Activated T-cell treated with anti-CD3 and anti-CD28 coated beads, Interleukin-2, amount 50 U/mL, for 24 hours (primary cell): ENCODE measurements at regions not wholly inside any gene's neighbourhood (a gene's known extent, or its start where the extent isn't known, plus 50 kb on each side); places are given as distances from the start of the nearest gene placed in this dataset.

Experiments used
- DNase-seq: peaks from one replicate; pipeline ENCODE4 v3.0.0-alpha.2; 2020
- H3K27ac Mint-ChIP-seq: 2 replicates; pipeline ENCODE4 v1.8.0; 2020; ENCODE audit warnings: mild to moderate bottlenecking, mixed read lengths
- H3K27me3 Mint-ChIP-seq: 2 replicates; pipeline ENCODE4 v1.8.0; 2020; ENCODE audit warnings: mixed read lengths
- H3K36me3 Mint-ChIP-seq: 2 replicates; pipeline ENCODE4 v1.8.0; 2020; ENCODE audit warnings: low read depth, mixed read lengths
- H3K4me1 Mint-ChIP-seq: 2 replicates; pipeline ENCODE4 v1.8.0; 2020; ENCODE audit warnings: low read depth, mixed read lengths
- H3K4me3 Mint-ChIP-seq: 2 replicates; pipeline ENCODE4 v1.8.0; 2020; ENCODE audit warnings: mild to moderate bottlenecking, moderate library complexity, mixed read lengths
- H3K9me3 Mint-ChIP-seq: 2 replicates; pipeline ENCODE4 v1.8.0; 2020; ENCODE audit warnings: mixed read lengths

DNA sequence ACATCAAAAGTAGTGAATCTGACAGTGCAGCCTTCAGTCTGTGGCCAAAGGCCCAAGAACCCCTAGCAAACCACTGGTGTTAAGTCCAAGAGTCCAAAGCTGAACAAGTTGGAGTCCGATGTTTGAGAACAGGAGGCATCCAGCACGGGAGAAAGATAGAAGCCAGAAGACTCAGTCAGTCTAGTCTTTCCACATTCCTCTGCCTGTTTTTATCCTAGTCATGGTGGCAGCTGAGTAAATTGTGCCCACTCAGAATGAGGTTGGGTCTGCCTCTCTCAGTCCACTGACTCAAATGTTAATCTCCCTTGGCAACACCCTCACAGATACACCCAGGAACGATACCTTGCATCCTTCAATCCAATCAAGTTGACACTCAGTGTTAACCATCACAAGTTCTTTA is 1255.4 kb downstream of the LRFN5 start:
- H3K27ac Mint-ChIP-seq, result no peak overlapping the region
- H3K9me3 Mint-ChIP-seq, result peaks cover 12% of the 10 kb centered on the region
- H3K27me3 Mint-ChIP-seq, result no peaks in the 10 kb centered on the region
- H3K4me3 Mint-ChIP-seq, result no peak overlapping the region
- no peak for DNase-seq
- no peaks in the 10 kb centered on the region for H3K4me1 Mint-ChIP-seq
- no peaks in the 10 kb centered on the region for H3K36me3 Mint-ChIP-seq

DNA sequence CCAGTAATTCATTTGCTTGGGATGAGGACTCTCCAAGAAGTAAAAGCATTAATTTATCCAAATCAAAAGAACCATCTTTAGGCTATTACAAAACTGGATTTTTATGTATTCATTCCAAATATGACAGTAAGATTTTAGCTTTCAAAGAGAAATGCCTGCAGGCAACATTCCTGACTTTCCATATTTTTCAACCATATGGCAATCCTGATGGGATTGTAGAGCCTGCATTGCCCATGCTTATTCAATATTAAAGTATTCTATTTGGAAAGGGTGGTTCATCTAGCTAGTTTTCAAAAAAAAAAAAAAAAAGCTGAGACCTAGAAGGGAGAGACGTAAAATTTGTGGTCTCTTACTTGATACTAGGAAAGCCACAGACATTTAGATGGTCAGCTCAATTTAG is 1253.7 kb downstream of the LRFN5 start:
- H3K27ac Mint-ChIP-seq, result no peak overlapping the region
- no peak overlapping the region for H3K4me3 Mint-ChIP-seq
- peaks cover 16% of the 10 kb centered on the region for H3K9me3 Mint-ChIP-seq
- no peaks in the 10 kb centered on the region for H3K27me3 Mint-ChIP-seq
- H3K4me1 Mint-ChIP-seq, result no peaks in the 10 kb centered on the region
- DNase-seq, result no peak
- H3K36me3 Mint-ChIP-seq, result no peaks in the 10 kb centered on the region

DNA sequence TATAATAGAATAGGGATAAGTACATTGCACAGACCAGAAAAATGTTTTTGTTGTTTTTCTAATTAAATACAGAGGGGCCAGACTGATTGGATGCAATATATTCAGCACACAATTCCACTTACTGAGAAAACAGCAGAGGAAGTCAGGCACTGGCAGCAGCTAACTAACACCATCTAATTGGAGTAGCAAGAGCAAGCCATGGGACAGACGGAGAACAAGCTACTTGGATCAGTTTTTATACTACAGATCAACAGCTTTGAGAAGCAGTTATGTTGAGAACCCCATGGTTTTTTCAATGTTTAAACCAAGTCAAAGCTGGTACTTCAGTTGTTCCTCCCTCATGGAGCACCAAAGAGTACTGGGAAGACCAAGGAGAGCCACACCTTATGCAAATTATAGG is 1249.4 kb downstream of the LRFN5 start:
- H3K4me3 Mint-ChIP-seq, result no peak overlapping the region
- no peaks in the 10 kb centered on the region for H3K4me1 Mint-ChIP-seq

DNA sequence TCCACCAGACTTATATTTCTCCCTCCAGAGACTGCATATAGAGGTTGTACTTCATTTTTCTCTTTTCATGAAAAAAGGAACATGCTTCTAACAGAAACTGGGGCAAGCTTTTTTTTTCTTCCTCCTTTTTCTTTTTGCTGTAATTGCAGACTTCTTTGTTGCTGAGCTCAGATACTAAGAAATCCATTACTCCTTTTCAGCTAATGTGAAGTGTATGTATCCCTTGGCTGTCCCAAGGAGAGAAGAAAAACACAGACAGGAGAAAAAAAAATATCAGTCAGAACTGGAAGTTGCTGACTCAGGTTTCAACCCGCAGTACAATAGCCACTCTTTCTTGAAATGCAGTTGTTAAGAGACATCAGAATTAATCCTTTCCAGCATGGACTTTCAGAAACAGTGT is 1248.4 kb downstream of the LRFN5 start:
- Mint-ChIP-seq H3K4me3 (no peak overlapping the region), H3K9me3 (peaks cover 18% of the 10 kb centered on the region), H3K36me3 (no peaks in the 10 kb centered on the region), H3K27ac (no peak overlapping the region), H3K27me3 (no peaks in the 10 kb centered on the region), H3K4me1 (no peaks in the 10 kb centered on the region)
- no peak for DNase-seq

More for the DNA sequence above, 1249.4 kb downstream of the LRFN5 start:
- H3K9me3 Mint-ChIP-seq, result peaks cover 12% of the 10 kb centered on the region
- no peaks in the 10 kb centered on the region for H3K27me3 Mint-ChIP-seq
- H3K36me3 Mint-ChIP-seq, result no peaks in the 10 kb centered on the region
- DNase-seq, result no peak
- H3K27ac Mint-ChIP-seq, result no peak overlapping the region

DNA sequence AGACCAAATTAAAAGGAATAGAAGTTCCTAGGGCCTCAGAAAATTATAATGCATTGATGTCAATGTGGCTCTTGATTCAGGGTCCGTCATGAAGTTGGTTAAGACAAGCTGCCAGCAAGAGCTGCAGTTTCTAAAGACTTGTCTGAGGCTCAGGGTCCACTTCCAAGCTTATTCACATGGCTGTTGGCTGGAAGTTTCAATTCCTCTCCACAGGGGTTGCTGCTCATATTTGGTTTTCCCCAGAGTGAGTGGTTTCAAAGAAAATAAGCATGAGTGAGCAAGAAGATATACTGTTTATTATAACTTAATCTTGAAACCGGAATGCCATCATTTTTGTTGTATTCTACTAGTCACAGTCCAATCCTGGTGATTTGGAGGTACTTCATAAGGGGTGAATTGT is 1247.4 kb downstream of the LRFN5 start:
- Mint-ChIP-seq H3K4me3 (no peak overlapping the region), H3K9me3 (peaks cover 19% of the 10 kb centered on the region), H3K36me3 (no peaks in the 10 kb centered on the region), H3K4me1 (no peaks in the 10 kb centered on the region), H3K27ac (no peak overlapping the region), H3K27me3 (no peaks in the 10 kb centered on the region)
- DNase-seq, result no peak

DNA sequence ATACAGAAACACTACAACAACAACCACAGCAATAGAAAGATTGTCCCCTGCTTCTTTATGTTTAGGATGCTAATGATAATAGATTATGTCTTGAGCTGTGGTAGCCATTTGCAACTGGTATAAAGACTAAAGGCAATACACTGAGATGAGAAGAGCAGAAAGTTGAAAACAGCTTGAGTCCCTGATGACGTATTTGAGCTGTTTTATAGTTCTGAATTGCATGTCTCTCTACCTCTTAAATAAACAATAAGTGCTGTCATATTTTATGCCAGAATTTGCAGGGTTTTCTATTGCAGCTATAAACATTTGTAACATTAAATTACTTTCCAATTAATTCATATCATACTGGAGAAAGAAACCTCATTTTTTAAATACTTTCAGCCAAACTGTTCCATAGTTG is 1242.0 kb downstream of the LRFN5 start:
- Mint-ChIP-seq H3K4me1 (no peaks in the 10 kb centered on the region), H3K9me3 (peaks cover 16% of the 10 kb centered on the region)

DNA sequence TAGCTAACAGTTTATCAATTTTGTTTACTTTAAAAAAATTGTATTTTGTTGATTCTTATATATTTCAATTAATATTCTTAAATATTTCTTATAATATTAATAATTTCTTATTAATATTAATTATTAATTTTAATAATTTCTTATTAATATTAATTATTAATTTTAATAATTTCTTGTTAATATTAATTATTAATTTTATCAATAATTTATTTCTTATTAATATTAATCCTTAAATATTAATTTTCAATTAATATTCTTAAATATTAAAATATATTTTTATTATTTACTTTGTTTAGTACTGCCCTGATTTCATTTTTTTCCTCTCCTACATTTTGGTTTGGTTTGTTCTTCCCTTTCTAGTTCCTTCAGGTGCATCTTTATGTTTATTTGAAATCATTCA is 1208.1 kb downstream of the LRFN5 start:
- no peak for DNase-seq
- Mint-ChIP-seq H3K9me3 (peaks cover 14% of the 10 kb centered on the region), H3K27me3 (no peaks in the 10 kb centered on the region)

More for the DNA sequence above, 1242.0 kb downstream of the LRFN5 start:
- Mint-ChIP-seq H3K36me3 (no peaks in the 10 kb centered on the region), H3K27me3 (no peaks in the 10 kb centered on the region), H3K4me3 (no peak overlapping the region), H3K27ac (no peak overlapping the region)
- no peak for DNase-seq

DNA sequence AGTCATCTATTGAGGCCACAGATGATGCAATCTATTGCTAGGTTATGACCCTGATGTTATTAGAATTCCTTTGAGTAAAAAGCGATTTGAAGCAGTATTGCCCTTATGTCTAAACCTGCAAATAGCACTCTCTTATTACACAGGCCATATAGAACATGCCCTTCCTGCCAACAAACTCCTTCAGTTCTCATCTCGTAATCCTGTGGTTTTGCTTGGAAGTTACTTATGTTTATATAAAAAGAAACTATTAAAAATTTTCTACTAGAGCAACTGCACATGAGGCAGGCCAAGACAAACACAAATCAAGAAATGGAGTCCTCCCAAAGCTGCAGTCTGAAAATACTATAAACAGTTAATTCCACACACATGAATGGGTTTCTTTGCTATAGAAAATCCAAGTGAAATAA is 1200.2 kb downstream of the LRFN5 start:
- no peak overlapping the region for H3K4me3 Mint-ChIP-seq
- no peaks in the 10 kb centered on the region for H3K36me3 Mint-ChIP-seq
- no peaks in the 10 kb centered on the region for H3K4me1 Mint-ChIP-seq
- H3K27me3 Mint-ChIP-seq, result no peaks in the 10 kb centered on the region
- DNase-seq, result no peak
- no peak overlapping the region for H3K27ac Mint-ChIP-seq
- H3K9me3 Mint-ChIP-seq, result peaks cover 5% of the 10 kb centered on the region

More for the DNA sequence above, 1208.1 kb downstream of the LRFN5 start:
- H3K4me1 Mint-ChIP-seq, result no peaks in the 10 kb centered on the region
- H3K36me3 Mint-ChIP-seq, result no peaks in the 10 kb centered on the region
- no peak overlapping the region for H3K27ac Mint-ChIP-seq
- H3K4me3 Mint-ChIP-seq, result no peak overlapping the region

DNA sequence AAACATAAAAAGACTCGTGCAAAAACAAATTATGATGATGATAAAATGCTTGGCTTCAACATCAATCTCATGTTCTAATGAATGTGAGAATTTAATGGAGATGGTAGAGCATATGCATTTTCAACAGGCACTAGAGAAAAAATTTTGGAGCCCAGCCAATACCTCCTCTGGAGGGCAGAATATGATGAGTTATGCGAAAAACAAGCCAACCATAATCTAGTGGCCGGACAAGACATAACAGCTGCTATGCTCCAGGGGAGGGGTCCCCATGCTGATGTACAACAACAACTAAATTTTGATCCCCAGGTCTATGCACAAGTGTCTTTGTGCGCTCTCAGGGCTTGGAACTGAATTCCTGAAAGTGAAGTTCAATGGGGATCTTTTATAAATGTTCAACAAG is 1197.5 kb downstream of the LRFN5 start:
- no peaks in the 10 kb centered on the region for H3K4me1 Mint-ChIP-seq
- DNase-seq, result no peak
- H3K9me3 Mint-ChIP-seq, result peaks cover 7% of the 10 kb centered on the region
- no peak overlapping the region for H3K4me3 Mint-ChIP-seq
- H3K27ac Mint-ChIP-seq, result no peak overlapping the region
- H3K27me3 Mint-ChIP-seq, result no peaks in the 10 kb centered on the region
- no peaks in the 10 kb centered on the region for H3K36me3 Mint-ChIP-seq

DNA sequence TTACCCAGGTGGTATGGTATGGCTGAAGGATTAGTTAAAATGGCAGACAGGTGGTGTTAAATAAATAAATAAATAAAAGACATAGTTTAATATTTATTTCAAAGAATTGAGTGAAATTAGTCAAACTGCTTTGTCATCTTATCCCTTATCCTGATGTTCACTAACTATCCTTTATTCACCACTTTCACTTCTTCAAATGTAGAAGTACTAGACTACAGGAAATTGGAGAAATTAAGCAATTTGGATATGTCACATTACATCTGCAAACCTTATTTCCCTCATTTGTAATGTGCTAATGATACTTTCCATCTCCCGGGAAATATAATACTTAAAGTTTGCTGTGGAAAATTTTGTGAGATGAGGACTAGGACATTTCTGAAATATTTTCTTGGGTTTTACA is 1195.7 kb downstream of the LRFN5 start:
- no peak overlapping the region for H3K27ac Mint-ChIP-seq

DNA sequence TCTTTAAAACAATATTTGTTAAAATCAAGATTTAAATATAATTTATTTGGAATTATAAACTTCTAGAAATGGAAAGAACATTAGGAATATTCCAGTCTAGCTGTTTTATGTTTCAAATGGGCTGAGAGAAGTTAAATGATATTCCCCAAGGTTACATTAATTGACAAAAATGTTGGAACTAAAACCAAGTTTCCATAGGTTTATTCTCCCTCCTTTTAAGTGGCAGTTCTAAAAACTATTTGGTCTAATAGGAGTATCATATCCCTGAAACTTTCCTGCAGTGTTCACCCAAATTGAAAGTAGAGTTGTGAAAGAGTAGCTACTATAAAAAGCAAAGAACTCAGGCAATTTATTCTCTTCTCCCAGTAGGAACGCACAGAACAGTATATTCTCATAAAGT is 1185.5 kb downstream of the LRFN5 start:
- H3K36me3 Mint-ChIP-seq, result no peaks in the 10 kb centered on the region
- H3K9me3 Mint-ChIP-seq, result peaks cover 20% of the 10 kb centered on the region
- H3K4me3 Mint-ChIP-seq, result no peak overlapping the region
- no peaks in the 10 kb centered on the region for H3K4me1 Mint-ChIP-seq
- H3K27me3 Mint-ChIP-seq, result no peaks in the 10 kb centered on the region
- no peak overlapping the region for H3K27ac Mint-ChIP-seq
- no peak for DNase-seq

More for the DNA sequence above, 1195.7 kb downstream of the LRFN5 start:
- no peak for DNase-seq
- Mint-ChIP-seq H3K4me1 (no peaks in the 10 kb centered on the region), H3K36me3 (no peaks in the 10 kb centered on the region), H3K27me3 (no peaks in the 10 kb centered on the region), H3K9me3 (peaks cover 8% of the 10 kb centered on the region), H3K4me3 (no peak overlapping the region)

DNA sequence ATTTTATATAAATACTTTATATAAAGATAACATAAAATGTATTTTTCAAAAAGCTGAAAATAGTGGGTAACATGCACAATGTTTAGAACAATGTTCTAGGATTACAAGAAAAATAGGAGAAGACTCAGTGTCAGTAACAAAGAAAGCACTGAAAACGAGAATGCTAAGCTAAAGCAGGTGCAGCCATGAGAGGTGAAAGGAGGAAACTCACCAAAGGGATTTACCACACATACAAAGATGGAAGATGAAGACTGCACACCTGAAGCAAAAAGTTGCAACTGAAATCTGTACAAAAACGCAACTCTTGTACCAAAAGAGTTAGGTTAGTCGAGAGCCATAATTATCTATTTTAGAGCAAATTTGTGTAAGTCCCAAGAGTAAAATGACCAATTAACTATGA is 1176.1 kb downstream of the LRFN5 start:
- Mint-ChIP-seq H3K4me1 (no peaks in the 10 kb centered on the region), H3K27me3 (no peaks in the 10 kb centered on the region), H3K4me3 (no peak overlapping the region), H3K36me3 (no peaks in the 10 kb centered on the region), H3K9me3 (peaks cover 17% of the 10 kb centered on the region), H3K27ac (no peak overlapping the region)
- no peak for DNase-seq

DNA sequence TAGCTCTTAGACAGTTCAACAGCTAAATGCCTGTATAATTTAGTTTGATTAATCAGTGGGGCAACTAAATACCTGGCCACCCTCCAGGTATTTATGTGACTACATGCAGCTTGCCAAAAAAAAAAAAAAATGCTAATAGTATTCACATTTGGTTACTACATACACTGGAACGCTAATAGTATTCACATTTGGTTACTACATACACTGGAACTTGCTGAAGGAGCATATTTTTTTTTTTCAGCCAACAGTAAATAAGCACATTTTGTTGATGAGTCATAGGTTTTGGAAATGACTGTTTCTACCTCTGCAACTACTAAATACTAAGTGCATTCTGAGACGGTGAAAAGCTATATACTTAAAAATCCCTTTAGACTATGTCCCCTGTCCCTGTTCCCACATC is 1172.3 kb downstream of the LRFN5 start:
- H3K27ac Mint-ChIP-seq, result no peak overlapping the region
- no peaks in the 10 kb centered on the region for H3K36me3 Mint-ChIP-seq
- H3K9me3 Mint-ChIP-seq, result peaks cover 10% of the 10 kb centered on the region
- H3K27me3 Mint-ChIP-seq, result no peaks in the 10 kb centered on the region
- DNase-seq, result no peak
- no peaks in the 10 kb centered on the region for H3K4me1 Mint-ChIP-seq
- H3K4me3 Mint-ChIP-seq, result no peak overlapping the region

DNA sequence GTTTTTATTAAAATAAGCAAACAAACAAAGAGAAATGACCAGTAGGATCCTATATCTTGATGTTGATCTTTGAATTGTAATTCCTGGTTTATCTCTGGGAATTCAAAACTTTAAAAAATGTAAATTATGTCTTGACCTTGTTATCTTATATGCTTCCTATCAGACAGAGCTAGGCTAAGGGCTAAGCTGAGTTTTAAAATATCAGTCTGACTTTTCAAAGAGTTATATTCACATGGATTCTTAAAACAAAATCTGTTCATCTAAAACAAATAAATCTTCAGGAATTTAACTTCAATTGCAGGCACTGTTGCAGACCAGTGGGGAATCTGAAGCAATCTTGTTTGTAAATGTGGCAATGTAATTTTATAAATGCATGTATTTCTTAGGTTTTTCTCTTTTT is 1144.1 kb downstream of the LRFN5 start:
- Mint-ChIP-seq H3K9me3 (peaks cover 12% of the 10 kb centered on the region), H3K4me3 (no peak overlapping the region)

DNA sequence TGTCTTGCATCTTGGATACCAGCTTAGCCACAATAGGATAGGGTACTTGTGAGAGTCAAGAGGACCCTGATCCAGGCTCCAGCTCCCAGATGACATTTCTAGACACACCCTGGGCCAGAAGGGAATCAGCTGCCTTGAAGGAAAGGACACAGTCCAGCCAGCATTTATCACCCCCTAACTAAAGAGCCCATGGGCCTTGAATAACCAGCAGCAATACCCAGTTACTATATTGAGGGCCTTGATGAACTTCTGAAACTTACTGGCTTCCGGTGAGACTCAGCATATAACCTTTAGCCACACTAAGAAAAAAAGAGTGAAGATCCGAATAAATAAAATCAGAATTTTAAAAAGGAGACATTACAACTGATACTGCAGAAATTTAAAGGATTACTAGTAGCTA is 1135.4 kb downstream of the LRFN5 start:
- H3K36me3 Mint-ChIP-seq, result no peaks in the 10 kb centered on the region
- H3K27me3 Mint-ChIP-seq, result no peaks in the 10 kb centered on the region
- no peak overlapping the region for H3K27ac Mint-ChIP-seq
- H3K9me3 Mint-ChIP-seq, result peaks cover 21% of the 10 kb centered on the region
- no peak for DNase-seq
- H3K4me1 Mint-ChIP-seq, result no peaks in the 10 kb centered on the region
- no peak overlapping the region for H3K4me3 Mint-ChIP-seq

More for the DNA sequence above, 1144.1 kb downstream of the LRFN5 start:
- DNase-seq, result no peak
- no peaks in the 10 kb centered on the region for H3K27me3 Mint-ChIP-seq
- H3K27ac Mint-ChIP-seq, result no peak overlapping the region
- no peaks in the 10 kb centered on the region for H3K4me1 Mint-ChIP-seq
- H3K36me3 Mint-ChIP-seq, result no peaks in the 10 kb centered on the region

DNA sequence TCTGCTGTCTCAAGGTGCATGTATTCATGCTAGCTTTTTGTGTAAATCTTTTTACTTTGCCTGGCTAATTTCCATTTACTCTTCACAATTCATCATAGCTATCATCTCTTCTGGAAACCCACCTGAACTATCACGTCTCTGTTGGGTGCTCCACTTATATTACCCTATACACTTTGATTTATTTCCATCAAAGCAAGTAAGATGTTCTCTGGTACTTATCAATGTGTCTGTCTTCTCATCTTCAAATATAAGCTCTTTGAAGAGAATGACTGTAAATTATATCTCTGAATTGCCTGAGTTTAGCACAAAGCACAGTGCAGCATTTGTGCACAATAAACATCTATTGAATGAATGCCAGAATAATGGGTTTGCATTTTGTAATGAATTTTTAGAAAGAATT is 1129.7 kb downstream of the LRFN5 start:
- H3K27me3 Mint-ChIP-seq, result no peaks in the 10 kb centered on the region
- H3K4me3 Mint-ChIP-seq, result no peak overlapping the region
- peaks cover 9% of the 10 kb centered on the region for H3K9me3 Mint-ChIP-seq
- no peak for DNase-seq
- H3K4me1 Mint-ChIP-seq, result no peaks in the 10 kb centered on the region
- no peak overlapping the region for H3K27ac Mint-ChIP-seq
- H3K36me3 Mint-ChIP-seq, result no peaks in the 10 kb centered on the region
